ENCODE measurements at regions not wholly inside any gene's neighbourhood (a gene's known extent, or its start where the extent isn't known, plus 50 kb on each side); places are given as distances from the start of the nearest gene placed in this dataset.
A peak's percentile ranks its signal among the peaks of the same experiment; 100 is the strongest.

GRCh38 chr5:91240175-91240574 lies 142.9 kb downstream of the ARRDC3 start:
- DNase-seq, result no peak

- no peak for DNase-seq
These were observed 147.8 kb downstream of the ARRDC3 start for GRCh38 chr5:91235271-91235694.

- no peak for DNase-seq
These were observed 150.6 kb downstream of the ARRDC3 start for GRCh38 chr5:91232523-91232922.

- DNase-seq, result no peak
These were observed 153.9 kb downstream of the ARRDC3 start for GRCh38 chr5:91229031-91229727.

GRCh38 chr5:91228188-91228587 lies 154.9 kb downstream of the ARRDC3 start:
- DNase-seq, result no peak

GRCh38 chr5:91225848-91226686 lies 157.1 kb downstream of the ARRDC3 start:
- peak; percentile 60 for DNase-seq

GRCh38 chr5:91224969-91225368 lies 158.1 kb downstream of the ARRDC3 start:
- no peak for DNase-seq

GRCh38 chr5:91224456-91224855 lies 158.7 kb downstream of the ARRDC3 start:
- DNase-seq, result no peak

- no peak for DNase-seq
These were observed 159.2 kb downstream of the ARRDC3 start for GRCh38 chr5:91223886-91224285.

GRCh38 chr5:91222482-91222881 lies 160.6 kb downstream of the ARRDC3 start:
- DNase-seq, result no peak

- no peak for DNase-seq
These were observed 161.2 kb downstream of the ARRDC3 start for GRCh38 chr5:91221917-91222316.

GRCh38 chr5:91219803-91220371 lies 163.2 kb downstream of the ARRDC3 start:
- DNase-seq, result peak; percentile 33

GRCh38 chr5:91219091-91219802 lies 163.9 kb downstream of the ARRDC3 start:
- no peak for DNase-seq

GRCh38 chr5:91217859-91218258 lies 165.3 kb downstream of the ARRDC3 start:
- DNase-seq, result no peak

GRCh38 chr5:91214571-91214970 lies 168.5 kb downstream of the ARRDC3 start:
- DNase-seq, result no peak

Measured in stimulated activated CD4-positive, alpha-beta T cell treated with anti-CD3 and anti-CD28 coated beads, Interleukin-4, amount 100 ng/mL, for 1 hour (primary cell).